Adrenal gland (tissue), 9 donors: ENCODE measurements at regions not wholly inside any gene's neighbourhood (a gene's known extent, or its start where the extent isn't known, plus 50 kb on each side); places are given as distances from the start of the nearest gene placed in this dataset.

Source experiments
- DNase-seq, 7 donors: peaks; one replicate each; pipeline ENCODE4 v3.0.0-alpha.2; 2019 to 2020
- H3K27ac ChIP-seq, 5 donors: fragments of 200-600 bp; sonication (generic) in 4 of 5; 1 replicate in 3 of 5; 2 replicates in 2 of 5; pipeline versions ENCODE4 v1.5.1 to v1.8.0; 2016 to 2020; ENCODE audit warnings: mild to moderate bottlenecking in 1 of 5
- H3K27me3 ChIP-seq: fragments of 200-600 bp; 2 replicates; pipeline ENCODE4 v1.8.0; 2021
- H3K36me3 ChIP-seq, 2 donors: fragments of 200-600 bp; replicated peaks in 1 of 2; 1 replicate in 1 of 2; 2 replicates in 1 of 2; pipeline versions ENCODE4 v1.5.1 to v1.8.0; 2018 to 2022
- H3K4me1 ChIP-seq, 2 donors: fragments of 200-600 bp; replicated peaks in 1 of 2; 1 replicate in 1 of 2; 2 replicates in 1 of 2; pipeline versions ENCODE4 v1.5.1 to v1.8.0; 2018 to 2021
- H3K4me3 ChIP-seq, 4 donors: fragments of 200-600 bp; sonication (generic) in 3 of 4; one replicate each; pipeline ENCODE4 v1.5.1; 2016 to 2018
- H3K9me3 ChIP-seq, 3 donors: fragments of 200-600 bp; sonication (generic) in 1 of 3; replicated peaks in 1 of 3; 1 replicate in 2 of 3; 2 replicates in 1 of 3; pipeline versions ENCODE4 v1.5.1 to v1.8.0; 2016 to 2021
- CTCF ChIP-seq, 6 experiments: fragments of 450-650 bp in 4 of 6; fragments of 200-600 bp in 2 of 6; sonication (generic) in 1 of 6; IDR thresholded peaks; 1 replicate in 5 of 6; 2 replicates in 1 of 6; pipeline versions ENCODE4 v1.5.1 to v1.8.0; 2016 to 2021; ENCODE audit warnings: antibody characterized with exemption in 6 of 6, mild to moderate bottlenecking in 2 of 6, moderate library complexity in 1 of 6
- POLR2A ChIP-seq, 2 donors: fragments of 450-650 bp; IDR thresholded peaks; one replicate each; pipeline ENCODE4 v1.6.1; 2017; ENCODE audit warnings: antibody characterized with exemption in 2 of 2, mild to moderate bottlenecking in 2 of 2, moderate library complexity in 1 of 2
- WGBS, 4 donors: extraction: QIAGEN DNeasy Blood & Tissue Kit in 2 of 4; methylation state at CpG; one replicate each; pipeline versions ENCODE4 v1.1.5 to v1.1.7; 2013 to 2017; 5-methylcytosine and 5-hydroxymethylcytosine counted together
- intact Hi-C, 2 donors: fragments of 100-400 bp; cut with DNase I; formaldehyde crosslinking; loops; one replicate each; pipeline versions ENCODE4 v1.14.1 to v1.15.0; 2022 to 2023
- donor health status: healthy with polysubstance abuse.
- donor health status: Bipolar disorder and iron deficiency.
- donor health status: DM: yes; HTN: yes; CAD: no.
- donor health status: DM: no; HTN: no; CAD: no.
- donor health status: DM: no; HTN: no; CAD: no.

- Histone ChIP-seq H3K9me3 (no peaks in the 10 kb centered on the region), H3K27me3 (no peaks in the 10 kb centered on the region), H3K36me3 (no peaks in the 10 kb centered on the region), H3K4me3 (no peak overlapping the region), H3K4me1 (no peaks in the 10 kb centered on the region), H3K27ac (no peak overlapping the region)
- TF ChIP-seq CTCF (IDR thresholded peaks at IDR 0.05): no peak
- TF ChIP-seq POLR2A (IDR thresholded peaks at IDR 0.05): no peak
- WGBS, 4 donors: 0 to 80% (median 57%) methylated on average over 2 of the region's 2 CpGs
- intact Hi-C loops: no loop called here
- DNase-seq: no peak
These were observed 588.9 kb downstream of the JRKL start for GRCh38 chr11:96978751-96979150.

- Histone ChIP-seq H3K36me3 (no peaks in the 10 kb centered on the region), H3K27me3 (no peaks in the 10 kb centered on the region), H3K27ac (no peak overlapping the region), H3K4me3 (no peak overlapping the region), H3K9me3 (no peaks in the 10 kb centered on the region), H3K4me1 (no peaks in the 10 kb centered on the region)
- no peak for DNase-seq
- WGBS, 4 donors: 76 to 97% (median 91%) methylated on average over 1 of the region's 1 CpG
- intact Hi-C loops: no loop called here
- TF ChIP-seq POLR2A (IDR thresholded peaks at IDR 0.05) (no peak), CTCF (IDR thresholded peaks at IDR 0.05) (no peak)
These were observed 596.7 kb downstream of the JRKL start for GRCh38 chr11:96986516-96986915.

- no peak for DNase-seq
- Histone ChIP-seq H3K4me3 (no peak overlapping the region), H3K9me3 (no peaks in the 10 kb centered on the region), H3K4me1 (no peaks in the 10 kb centered on the region), H3K27me3 (no peaks in the 10 kb centered on the region), H3K36me3 (no peaks in the 10 kb centered on the region), H3K27ac (no peak overlapping the region)
- WGBS, 4 donors: 50 to 77% (median 65%) methylated on average over 2 of the region's 2 CpGs
- TF ChIP-seq CTCF (IDR thresholded peaks at IDR 0.05) (no peak), POLR2A (IDR thresholded peaks at IDR 0.05) (no peak)
- intact Hi-C loops: no loop called here
These were observed 601.1 kb downstream of the JRKL start for GRCh38 chr11:96990914-96991313.

DNA sequence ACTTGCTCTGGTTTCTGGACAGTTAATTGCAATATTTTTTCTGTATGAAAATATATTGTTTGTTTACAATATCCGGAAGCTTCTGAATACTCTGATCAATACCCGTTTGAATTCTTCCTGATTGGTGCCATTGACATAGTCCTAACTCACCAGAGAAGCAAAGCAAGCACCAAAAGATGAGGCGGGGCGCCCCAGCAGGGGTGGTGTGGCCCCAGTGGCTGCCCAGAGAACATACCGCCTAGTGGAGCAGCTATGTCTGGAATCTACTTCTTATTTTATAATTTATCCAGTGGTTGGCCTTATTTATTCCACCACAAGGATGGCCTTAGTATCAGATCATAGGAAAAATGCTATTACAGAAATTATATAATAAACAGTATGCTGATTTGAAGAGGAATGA, 610.7 kb downstream of the JRKL start:
- Histone ChIP-seq H3K36me3 (no peaks in the 10 kb centered on the region), H3K9me3 (no peaks in the 10 kb centered on the region), H3K4me1 (no peaks in the 10 kb centered on the region), H3K27me3 (no peaks in the 10 kb centered on the region), H3K27ac (no peak overlapping the region), H3K4me3 (no peak overlapping the region)
- DNase-seq: no peak
- intact Hi-C loops: no loop called here
- TF ChIP-seq POLR2A (IDR thresholded peaks at IDR 0.05) (no peak), CTCF (IDR thresholded peaks at IDR 0.05) (no peak)
- 85 to 97% (median 93%) methylated on average over 5 of the region's 5 CpGs for WGBS, 4 donors
